HG02623 (cell line): ENCODE measurements at regions not wholly inside any gene's neighbourhood (a gene's known extent, or its start where the extent isn't known, plus 50 kb on each side); places are given as distances from the start of the nearest gene placed in this dataset.
"Not testable (repeated sequence)": the region's sequence is repeated elsewhere in the genome, so short reads cannot be mapped to it uniquely, and the experiment has no call there.

Experiments used
- ATAC-seq: cut with Tn5 transposase; IDR thresholded peaks from one replicate; pipeline ENCODE4 v1.9.1; 2021; ENCODE audit warnings: moderate library complexity; ENCODE audit not compliant: unreplicated experiment

DNA sequence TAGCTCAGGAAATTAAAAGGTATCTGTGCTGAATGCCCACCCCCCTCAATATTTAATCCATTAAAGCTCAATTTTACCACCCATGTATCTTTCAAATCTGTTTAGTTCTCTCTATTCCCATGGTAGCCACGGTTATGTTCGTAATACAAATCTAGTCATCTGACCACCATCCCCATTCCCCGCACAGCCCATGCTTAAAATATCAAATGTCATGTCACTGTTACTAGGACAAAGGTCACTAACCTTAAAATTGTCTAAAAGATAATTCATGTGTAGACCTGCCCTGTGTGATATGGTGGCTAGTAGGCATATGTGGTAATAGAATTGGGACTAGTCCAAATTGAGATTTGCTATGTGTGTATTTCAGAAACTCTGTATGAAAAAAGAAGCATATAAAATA, 728.5 kb upstream of the B3GALT2 start:
- ATAC-seq: no peak

DNA sequence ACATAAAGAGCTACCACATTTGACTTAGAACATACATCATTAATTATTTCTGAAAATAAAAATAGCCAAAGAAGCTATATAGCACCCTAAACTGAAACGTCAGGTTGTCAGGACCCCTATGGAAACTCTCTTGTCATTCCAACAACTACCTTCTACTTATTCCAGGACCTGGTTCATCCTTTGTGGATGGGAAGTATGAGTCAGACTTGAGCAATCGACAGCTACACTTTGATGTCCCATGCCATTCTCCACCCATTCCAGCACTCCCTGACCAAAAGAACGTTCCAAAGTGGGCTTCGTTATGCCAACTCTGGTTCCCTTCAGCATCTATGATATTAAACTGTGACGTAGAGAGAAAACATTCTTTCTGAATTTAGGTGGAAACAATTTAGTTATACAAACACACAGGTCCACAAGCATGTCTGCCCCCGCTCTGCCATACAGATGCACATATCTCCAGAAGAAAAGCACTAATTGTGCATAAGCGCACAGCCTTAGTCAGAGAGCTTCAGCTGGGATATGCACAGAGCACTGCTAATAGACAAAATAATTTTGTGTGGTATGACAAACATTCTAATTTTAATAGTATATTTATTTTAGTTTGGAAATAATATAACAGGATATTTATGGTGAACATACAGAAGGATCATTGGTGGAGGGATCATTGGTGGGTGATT, 723.1 kb upstream of the B3GALT2 start:
- no peak for ATAC-seq

- no peak for ATAC-seq
Observed at GRCh38 chr1:193905288-193906085, 719.1 kb upstream of the B3GALT2 start.

- ATAC-seq: no peak
Observed at GRCh38 chr1:193891788-193892187, 705.4 kb upstream of the B3GALT2 start.

DNA sequence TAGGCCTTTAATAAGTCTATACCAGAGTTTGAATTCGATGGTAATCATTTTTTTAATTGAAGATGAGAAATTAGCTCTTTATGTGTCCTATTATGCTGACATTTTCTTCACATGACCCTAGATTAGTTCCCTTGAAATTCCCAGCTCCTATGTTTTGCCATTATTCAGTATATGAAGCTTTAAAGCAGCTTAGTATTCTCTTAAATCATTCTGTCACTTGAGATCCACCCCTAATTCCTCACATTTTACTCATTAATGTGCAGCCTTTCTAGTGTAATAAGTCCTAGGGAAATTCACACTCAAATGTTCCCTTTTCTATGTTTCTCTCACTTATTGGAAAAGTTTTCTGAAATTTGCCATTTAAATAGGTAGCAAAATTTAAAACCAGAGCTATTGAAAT, 704.5 kb upstream of the B3GALT2 start:
- ATAC-seq: no peak

GRCh38 chr1:193884848-193885558, 698.6 kb upstream of the B3GALT2 start:
- ATAC-seq: no peak

DNA sequence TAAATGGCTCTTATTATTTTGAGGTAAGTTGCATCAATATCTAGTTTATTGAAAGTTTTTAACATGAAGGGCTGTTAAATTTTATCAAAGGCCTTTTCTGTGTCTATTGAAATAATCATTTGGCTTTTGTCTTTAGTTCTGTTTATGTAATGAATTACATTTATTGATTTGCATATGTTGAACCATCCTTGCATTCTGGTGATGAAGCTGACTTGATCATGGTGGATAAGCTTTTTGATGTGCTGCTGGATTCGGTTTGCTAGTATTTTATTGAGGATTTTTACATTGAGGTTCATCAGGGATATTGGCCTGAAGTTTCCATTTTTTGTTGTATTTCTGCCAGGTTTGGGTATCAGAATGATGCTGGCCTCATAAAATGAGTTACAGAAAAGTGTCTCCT, 691.5 kb upstream of the B3GALT2 start:
- not testable (repeated sequence) for ATAC-seq

- no peak for ATAC-seq
Observed at GRCh38 chr1:193868425-193868824, 682.0 kb upstream of the B3GALT2 start.

DNA sequence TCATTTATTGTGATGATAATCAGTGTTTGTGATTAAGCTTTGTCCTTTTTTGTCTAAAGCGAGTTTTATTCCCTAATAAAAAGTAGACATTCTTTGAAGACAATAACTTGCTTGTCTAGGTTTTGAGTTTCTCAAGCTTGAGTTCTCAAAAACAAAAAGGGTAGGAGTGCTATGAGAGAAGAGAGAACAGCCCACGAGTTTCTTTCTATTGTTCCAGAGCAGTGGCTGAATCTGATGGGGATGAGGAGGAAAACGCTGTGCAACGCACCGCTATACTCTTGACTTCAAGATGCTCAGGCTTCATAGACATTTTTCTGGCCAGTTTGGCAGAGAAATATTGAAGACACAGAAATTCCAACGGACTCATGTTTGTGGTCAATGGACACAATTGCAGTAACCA, 669.8 kb upstream of the B3GALT2 start:
- no peak for ATAC-seq

- no peak for ATAC-seq
Observed at GRCh38 chr1:193850745-193851144, 664.3 kb upstream of the B3GALT2 start.

GRCh38 chr1:193846876-193847604, 660.6 kb upstream of the B3GALT2 start:
- ATAC-seq: no peak

DNA sequence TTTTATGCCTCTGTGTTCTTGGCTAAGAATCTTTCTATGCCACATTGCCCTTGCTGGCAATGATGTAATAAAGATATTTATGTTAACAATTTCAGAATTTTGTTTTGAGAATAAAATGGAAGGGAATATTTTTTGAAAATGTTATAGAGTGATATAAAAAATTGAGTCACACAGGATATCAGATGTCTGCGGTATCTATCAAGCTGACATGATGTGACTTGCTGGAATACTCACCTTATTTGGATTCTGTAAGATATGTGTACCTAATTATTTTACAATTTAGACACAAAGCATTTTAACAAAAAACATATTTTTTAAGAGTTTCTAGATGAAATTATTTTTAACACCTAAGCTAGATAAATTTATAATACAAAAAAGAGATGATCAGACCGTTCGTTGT, 660.0 kb upstream of the B3GALT2 start:
- no peak for ATAC-seq

DNA sequence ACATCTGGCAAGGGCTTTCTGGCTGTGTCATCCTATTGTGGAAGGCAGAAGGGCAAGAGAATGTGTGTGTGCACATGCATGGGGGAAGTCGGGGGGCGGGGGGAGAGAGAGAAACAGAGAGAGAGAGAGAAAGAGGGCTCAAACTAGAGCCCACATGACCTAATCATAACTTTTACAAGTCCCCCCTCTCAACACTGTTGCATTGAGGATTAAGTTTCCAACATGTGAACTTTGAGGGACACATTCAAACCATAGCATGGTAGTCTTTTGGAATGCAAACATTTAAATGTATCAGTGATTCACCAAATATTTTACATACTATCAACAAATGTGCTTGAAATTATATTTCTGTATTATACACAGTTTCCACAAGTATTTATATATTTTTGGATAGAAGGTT, 655.4 kb upstream of the B3GALT2 start:
- ATAC-seq: no peak

GRCh38 chr1:193831465-193831864, 645.1 kb upstream of the B3GALT2 start:
- no peak for ATAC-seq

GRCh38 chr1:193827516-193827915, 641.1 kb upstream of the B3GALT2 start:
- ATAC-seq: no peak

DNA sequence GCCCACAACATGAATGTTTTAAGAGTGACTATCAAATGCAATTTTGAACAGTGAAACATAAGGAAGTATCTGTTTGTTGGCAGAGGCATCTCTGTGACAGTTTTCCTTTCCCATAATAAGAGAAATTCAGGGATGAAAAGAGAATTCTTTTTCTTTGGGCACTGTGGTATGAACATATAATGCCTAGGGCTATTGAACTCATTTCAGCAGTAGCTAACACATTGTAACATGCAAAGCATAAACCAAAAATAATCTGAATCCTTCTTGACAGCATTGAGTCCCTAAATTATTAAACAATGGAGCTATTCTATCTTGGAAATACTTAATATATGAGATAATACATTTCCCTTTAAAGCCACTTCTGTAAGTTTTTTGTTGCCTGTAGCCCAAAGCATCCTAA, 633.0 kb upstream of the B3GALT2 start:
- no peak for ATAC-seq

- ATAC-seq: no peak
Observed at GRCh38 chr1:193807208-193807607, 620.8 kb upstream of the B3GALT2 start.

- peak; percentile 41 for ATAC-seq
Observed at GRCh38 chr1:193806079-193807048, 620.0 kb upstream of the B3GALT2 start.

DNA sequence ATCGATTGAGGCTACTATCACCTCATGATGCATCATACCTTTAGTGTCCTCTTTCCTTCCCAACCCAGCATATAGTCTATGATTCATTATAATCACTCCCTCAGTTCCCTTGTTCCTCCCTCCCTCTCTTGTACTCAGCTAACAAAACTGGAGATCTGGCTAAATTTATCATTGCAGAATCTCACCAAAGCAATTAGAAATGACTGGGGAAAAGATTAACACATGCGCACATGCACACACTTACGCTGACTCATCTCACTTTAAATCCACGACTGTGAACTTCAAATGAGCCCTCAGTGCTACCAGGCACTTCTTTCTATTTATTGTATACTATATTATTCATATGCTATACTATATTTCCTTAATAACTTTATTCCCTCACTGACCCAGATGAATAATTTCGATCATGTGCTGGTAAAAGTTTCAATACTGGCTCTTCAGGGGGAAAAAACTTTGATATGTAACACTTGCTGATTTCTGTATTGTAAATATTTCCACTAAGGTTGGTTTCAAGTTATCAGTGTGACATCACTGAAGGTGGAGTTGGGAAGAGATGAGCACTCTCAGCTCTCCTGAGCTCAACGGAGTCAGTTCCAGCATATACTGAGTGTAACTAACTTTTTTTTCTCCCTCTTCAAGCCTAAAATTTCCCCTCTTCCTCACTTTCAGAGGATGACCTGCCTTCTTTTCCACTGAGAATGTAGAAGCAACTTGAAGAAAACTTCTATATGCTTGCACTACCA, 613.7 kb upstream of the B3GALT2 start:
- ATAC-seq: no peak
